ENCODE measurements at regions not wholly inside any gene's neighbourhood (a gene's known extent, or its start where the extent isn't known, plus 50 kb on each side); places are given as distances from the start of the nearest gene placed in this dataset.

GRCh38 chr5:106363578-106363977 lies 1307.2 kb downstream of the EFNA5 start:
- no peak overlapping the region for H3K4me2 ChIP-seq (ENCODE audit: low read length)
- intact Hi-C loops (cut with micrococcal nuclease; ENCODE audit: unreplicated experiment) = no loop called here
- CTCF ChIA-PET (ENCODE audit: unreplicated experiment) = no interaction called here
- POLR2A ChIA-PET = no interaction called here
- no TSS peak for BruUV-seq (replicated peaks)
- no peaks in the 10 kb centered on the region for H3K4me1 ChIP-seq (ENCODE audit: insufficient read depth, low read length, poor library complexity, severe bottlenecking)
- H3K79me2 ChIP-seq (ENCODE audit: insufficient read depth, low read depth, low read length) = no peaks in the 10 kb centered on the region
- no peak overlapping the region for H3K4me3 ChIP-seq (ENCODE audit: low read depth, low read length, poor library complexity, severe bottlenecking)
- H3K27ac ChIP-seq (ENCODE audit: low read depth, low read length, poor library complexity, severe bottlenecking) = no peak overlapping the region
- DNase-seq (ENCODE audit: low spot score) = no peak
- no peak for TF ChIP-seq CTCF (conservative IDR thresholded peaks at IDR 0.05; ENCODE audit: low read length)
- TF ChIP-seq EZH2phosphoT487 (IDR thresholded peaks at IDR 0.05; ENCODE audit: borderline replicate concordance, low read depth, low read length) = no peak
- H3K9me3 ChIP-seq (ENCODE audit: low read length) = no peaks in the 10 kb centered on the region
- H2AFZ ChIP-seq (ENCODE audit: low read length) = no peak overlapping the region
- no peaks in the 10 kb centered on the region for H4K20me1 ChIP-seq (ENCODE audit: insufficient read depth, low read length)
- no peaks in the 10 kb centered on the region for H3K9me2 ChIP-seq (ENCODE audit: insufficient read depth, low read length)
- H3K36me3 ChIP-seq (ENCODE audit: insufficient read depth, low read length) = no peaks in the 10 kb centered on the region

GRCh38 chr5:106361905-106362304 lies 1308.8 kb downstream of the EFNA5 start:
- Histone ChIP-seq H3K9me3 (ENCODE audit: low read length) (no peaks in the 10 kb centered on the region), H3K4me2 (ENCODE audit: low read length) (no peak overlapping the region), H3K4me3 (ENCODE audit: low read depth, low read length, poor library complexity, severe bottlenecking) (no peak overlapping the region), H3K9me2 (ENCODE audit: insufficient read depth, low read length) (no peaks in the 10 kb centered on the region), H3K79me2 (ENCODE audit: insufficient read depth, low read depth, low read length) (no peaks in the 10 kb centered on the region), H2AFZ (ENCODE audit: low read length) (no peak overlapping the region), H3K36me3 (ENCODE audit: insufficient read depth, low read length) (no peaks in the 10 kb centered on the region), H3K27ac (ENCODE audit: low read depth, low read length, poor library complexity, severe bottlenecking) (no peak overlapping the region), H4K20me1 (ENCODE audit: insufficient read depth, low read length) (no peaks in the 10 kb centered on the region), H3K4me1 (ENCODE audit: insufficient read depth, low read length, poor library complexity, severe bottlenecking) (no peaks in the 10 kb centered on the region)
- ChIA-PET POLR2A (interaction anchor here (0.6 to 1.0 kb wide), 2 partner anchors 45 to 580 kb away, joined by 3 read pairs; no protein-coding TSS in a partner anchor), CTCF (ENCODE audit: unreplicated experiment) (no interaction called here)
- intact Hi-C loops (cut with micrococcal nuclease; ENCODE audit: unreplicated experiment) = no loop called here
- no peak for DNase-seq (ENCODE audit: low spot score)
- TF ChIP-seq CTCF (conservative IDR thresholded peaks at IDR 0.05; ENCODE audit: low read length) (no peak), EZH2phosphoT487 (IDR thresholded peaks at IDR 0.05; ENCODE audit: borderline replicate concordance, low read depth, low read length) (no peak)
- no TSS peak for BruUV-seq (replicated peaks)

GRCh38 chr5:106331415-106331814 lies 1339.3 kb downstream of the EFNA5 start:
- CTCF ChIA-PET (ENCODE audit: unreplicated experiment) = no interaction called here
- POLR2A ChIA-PET = interaction anchor here (1.1 kb wide), 1 partner anchor 10 kb away, joined by 3 read pairs; no protein-coding TSS in a partner anchor
- no peak for DNase-seq (ENCODE audit: low spot score)
- Histone ChIP-seq H3K27ac (ENCODE audit: low read depth, low read length, poor library complexity, severe bottlenecking) (no peak overlapping the region), H3K79me2 (ENCODE audit: insufficient read depth, low read depth, low read length) (no peaks in the 10 kb centered on the region), H4K20me1 (ENCODE audit: insufficient read depth, low read length) (no peaks in the 10 kb centered on the region), H3K9me3 (ENCODE audit: low read length) (no peaks in the 10 kb centered on the region), H3K4me1 (ENCODE audit: insufficient read depth, low read length, poor library complexity, severe bottlenecking) (no peaks in the 10 kb centered on the region), H3K9me2 (ENCODE audit: insufficient read depth, low read length) (no peaks in the 10 kb centered on the region), H3K4me3 (ENCODE audit: low read depth, low read length, poor library complexity, severe bottlenecking) (no peak overlapping the region), H2AFZ (ENCODE audit: low read length) (no peak overlapping the region), H3K36me3 (ENCODE audit: insufficient read depth, low read length) (no peaks in the 10 kb centered on the region), H3K4me2 (ENCODE audit: low read length) (no peak overlapping the region)
- intact Hi-C loops (cut with micrococcal nuclease; ENCODE audit: unreplicated experiment) = no loop called here
- BruUV-seq (replicated peaks) = no TSS peak
- no peak for TF ChIP-seq CTCF (conservative IDR thresholded peaks at IDR 0.05; ENCODE audit: low read length)
- no peak for TF ChIP-seq EZH2phosphoT487 (IDR thresholded peaks at IDR 0.05; ENCODE audit: borderline replicate concordance, low read depth, low read length)
